AG04449 (cell line): ENCODE measurements at regions not wholly inside any gene's neighbourhood (a gene's known extent, or its start where the extent isn't known, plus 50 kb on each side); places are given as distances from the start of the nearest gene placed in this dataset.
A peak's percentile ranks its signal among the peaks of the same experiment; 100 is the strongest.
"Not testable (repeated sequence)": the region's sequence is repeated elsewhere in the genome, so short reads cannot be mapped to it uniquely, and the experiment has no call there.

ENCODE experiments used
- CTCF ChIA-PET: fragments of 350-600 bp; formaldehyde crosslinking; extraction: SDS; loops from one replicate; lab custom pipeline; 2021; ENCODE audit warnings: antibody characterized with exemption; lab: Yijun Ruan, JAX
- POLR2A ChIA-PET: fragments of 400-600, 350-600 bp; formaldehyde crosslinking; extraction: SDS; loops from one replicate; lab custom pipeline; 2020; ENCODE audit warnings: antibody characterized with exemption, inconsistent platforms; lab: Yijun Ruan, JAX
- DNase-seq: peaks from one replicate; pipeline ENCODE4 v3.0.0-alpha.2; 2010; ENCODE audit warnings: low read depth, low spot score
- H3K4me3 ChIP-seq: 2 replicates; pipeline ENCODE4 v1.5.1; 2011; ENCODE audit warnings: low read depth, mild to moderate bottlenecking, control low read depth, low read length
- CTCF ChIP-seq: IDR thresholded peaks from one replicate; pipeline ENCODE4 v1.5.1; 2011; ENCODE audit warnings: mild to moderate bottlenecking, moderate library complexity, low read length, control low read depth, inconsistent platforms; ENCODE audit not compliant: insufficient read depth; ENCODE audit errors: missing control alignments

GRCh38 chr2:145374165-145374564 lies 854.2 kb upstream of the ZEB2 start:
- no peak for TF ChIP-seq CTCF
- ChIA-PET CTCF (interaction anchor here (1.1 kb wide), 1 partner anchor 15 kb away, joined by 3 read pairs; no protein-coding TSS in a partner anchor), POLR2A (no interaction called here)
- no peak overlapping the region for H3K4me3 ChIP-seq
- DNase-seq: no peak

- DNase-seq, POLR2A ChIA-PET, H3K4me3 ChIP-seq, CTCF ChIA-PET: not testable (repeated sequence)
Observed at GRCh38 chr2:145367334-145367733, 847.4 kb upstream of the ZEB2 start.

- no peak for TF ChIP-seq CTCF
- DNase-seq: no peak
- H3K4me3 ChIP-seq: no peak overlapping the region
- ChIA-PET POLR2A (no interaction called here), CTCF (no interaction called here)
Observed at GRCh38 chr2:145366341-145366740, 846.4 kb upstream of the ZEB2 start.

- TF ChIP-seq CTCF: no peak
- ChIA-PET CTCF (no interaction called here), POLR2A (no interaction called here)
- H3K4me3 ChIP-seq: no peak overlapping the region
- no peak for DNase-seq
Observed at GRCh38 chr2:145360129-145360790, 840.3 kb upstream of the ZEB2 start.

GRCh38 chr2:145359561-145359960 lies 839.6 kb upstream of the ZEB2 start:
- H3K4me3 ChIP-seq: no peak overlapping the region
- ChIA-PET CTCF (interaction anchor here (0.8 kb wide), 1 partner anchor 15 kb away, joined by 3 read pairs; no protein-coding TSS in a partner anchor), POLR2A (no interaction called here)
- TF ChIP-seq CTCF: no peak
- DNase-seq: no peak

GRCh38 chr2:145356056-145356455 lies 836.1 kb upstream of the ZEB2 start:
- POLR2A ChIA-PET: interaction anchor here (1.0 kb wide), 1 partner anchor 12 kb away, joined by 3 read pairs; no protein-coding TSS in a partner anchor
- no peak for TF ChIP-seq CTCF
- CTCF ChIA-PET: interaction anchor here (0.9 kb wide), 1 partner anchor 50 kb away, joined by 4 read pairs; no protein-coding TSS in a partner anchor
- H3K4me3 ChIP-seq: no peak overlapping the region
- peak; percentile 4 for DNase-seq

GRCh38 chr2:145352484-145352883 lies 832.6 kb upstream of the ZEB2 start:
- no peak overlapping the region for H3K4me3 ChIP-seq
- ChIA-PET CTCF (no interaction called here), POLR2A (no interaction called here)
- no peak for TF ChIP-seq CTCF
- DNase-seq: no peak
